Parathyroid adenoma (tissue), 2 donors: ENCODE measurements at regions not wholly inside any gene's neighbourhood (a gene's known extent, or its start where the extent isn't known, plus 50 kb on each side); places are given as distances from the start of the nearest gene placed in this dataset.

Source experiments
- H2AFZ ChIP-seq: fragments of 300-600 bp; sonication (generic); one replicate; pipeline ENCODE4 v1.7.0; 2017; ENCODE audit warnings: antibody characterized with exemption, mild to moderate bottlenecking
- H3K27ac ChIP-seq: fragments of 300-600 bp; sonication (generic); one replicate; pipeline ENCODE4 v1.7.0; 2017
- H3K27me3 ChIP-seq: fragments of 300-600 bp; sonication (generic); one replicate; pipeline ENCODE4 v1.7.0; 2017; ENCODE audit warnings: low read length; ENCODE audit not compliant: control insufficient read depth, insufficient read depth
- H3K36me3 ChIP-seq: fragments of 300-600 bp; sonication (generic); one replicate; pipeline ENCODE4 v1.7.0; 2017; ENCODE audit warnings: low read length; ENCODE audit not compliant: control insufficient read depth, insufficient read depth
- H3K4me1 ChIP-seq: fragments of 300-600 bp; sonication (generic); one replicate; pipeline ENCODE4 v1.7.0; 2017; ENCODE audit warnings: control low read depth
- H3K4me2 ChIP-seq: fragments of 300-600 bp; sonication (generic); one replicate; pipeline ENCODE4 v1.7.0; 2017; ENCODE audit warnings: low read length
- H3K4me3 ChIP-seq: fragments of 300-600 bp; sonication (generic); one replicate; pipeline ENCODE4 v1.7.0; 2017; ENCODE audit warnings: low read depth, low read length
- H3K79me2 ChIP-seq: fragments of 300-600 bp; sonication (generic); one replicate; pipeline ENCODE4 v1.7.0; 2017; ENCODE audit warnings: control low read depth
- H3K9ac ChIP-seq: fragments of 300-600 bp; sonication (generic); one replicate; pipeline ENCODE4 v1.7.0; 2017; ENCODE audit warnings: mild to moderate bottlenecking
- H3K9me3 ChIP-seq: fragments of 300-600 bp; sonication (generic); one replicate; pipeline ENCODE4 v1.7.0; 2017; ENCODE audit warnings: low read length; ENCODE audit not compliant: control insufficient read depth
- TF ChIP-seq, protein P1 (sequence below): fragments of 300-600 bp; sonication (generic); IDR thresholded peaks from one replicate; pipeline ENCODE4 v1.7.0; 2017; ENCODE audit warnings: antibody characterized with exemption, mild to moderate bottlenecking
- donor health status: primary hyperparathyroidism.

DNA sequence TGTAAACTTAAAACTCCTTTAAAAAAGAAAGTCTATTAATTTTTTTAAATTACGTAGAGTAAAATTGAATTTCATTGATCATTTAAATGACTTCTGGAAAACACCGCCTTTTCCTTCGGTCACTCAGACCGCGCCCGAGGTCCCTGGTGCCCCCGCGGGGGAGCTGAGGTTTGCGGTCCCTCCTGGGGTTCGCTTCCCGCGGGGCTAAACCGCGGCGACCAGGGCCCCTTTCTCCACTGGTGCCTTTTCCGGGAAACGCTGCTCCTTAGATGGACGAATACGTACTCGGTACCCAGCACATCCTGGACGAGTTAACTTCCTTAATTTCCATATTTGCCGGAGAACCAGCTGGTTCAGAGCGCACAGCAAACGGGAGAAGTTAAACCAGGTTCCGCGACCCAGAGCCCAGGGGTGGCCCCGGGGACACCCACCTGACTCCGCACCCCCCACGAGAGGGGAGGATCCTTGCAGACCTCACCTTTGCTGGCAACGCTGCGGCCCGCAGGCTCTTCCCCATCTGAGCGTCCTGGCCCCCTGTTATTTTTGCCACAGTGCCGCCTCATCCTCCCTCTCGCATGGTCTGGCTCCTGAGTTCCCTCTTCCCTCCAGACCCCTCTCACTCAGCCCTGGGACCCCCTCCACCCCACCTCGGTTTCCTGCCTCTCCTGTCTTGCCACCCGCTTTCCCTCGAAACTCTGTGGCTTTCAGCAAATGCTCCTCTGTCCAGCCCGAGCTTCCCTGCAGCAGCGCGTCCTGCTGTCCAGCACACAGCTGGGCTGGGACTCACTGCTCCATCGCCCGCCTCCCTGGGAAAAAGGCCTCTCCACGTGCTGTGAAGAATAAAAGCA lies 420.0 kb upstream of the MYT1L start:
- no peak overlapping the region for H2AFZ ChIP-seq
- no peaks in the 10 kb centered on the region for H3K9me3 ChIP-seq
- H3K9ac ChIP-seq: no peak overlapping the region
- H3K4me2 ChIP-seq: no peak overlapping the region
- TF ChIP-seq, protein P1, sequence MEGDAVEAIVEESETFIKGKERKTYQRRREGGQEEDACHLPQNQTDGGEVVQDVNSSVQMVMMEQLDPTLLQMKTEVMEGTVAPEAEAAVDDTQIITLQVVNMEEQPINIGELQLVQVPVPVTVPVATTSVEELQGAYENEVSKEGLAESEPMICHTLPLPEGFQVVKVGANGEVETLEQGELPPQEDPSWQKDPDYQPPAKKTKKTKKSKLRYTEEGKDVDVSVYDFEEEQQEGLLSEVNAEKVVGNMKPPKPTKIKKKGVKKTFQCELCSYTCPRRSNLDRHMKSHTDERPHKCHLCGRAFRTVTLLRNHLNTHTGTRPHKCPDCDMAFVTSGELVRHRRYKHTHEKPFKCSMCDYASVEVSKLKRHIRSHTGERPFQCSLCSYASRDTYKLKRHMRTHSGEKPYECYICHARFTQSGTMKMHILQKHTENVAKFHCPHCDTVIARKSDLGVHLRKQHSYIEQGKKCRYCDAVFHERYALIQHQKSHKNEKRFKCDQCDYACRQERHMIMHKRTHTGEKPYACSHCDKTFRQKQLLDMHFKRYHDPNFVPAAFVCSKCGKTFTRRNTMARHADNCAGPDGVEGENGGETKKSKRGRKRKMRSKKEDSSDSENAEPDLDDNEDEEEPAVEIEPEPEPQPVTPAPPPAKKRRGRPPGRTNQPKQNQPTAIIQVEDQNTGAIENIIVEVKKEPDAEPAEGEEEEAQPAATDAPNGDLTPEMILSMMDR: no peak
- no peaks in the 10 kb centered on the region for H3K79me2 ChIP-seq
- no peaks in the 10 kb centered on the region for H3K4me1 ChIP-seq
- H3K27me3 ChIP-seq: no peaks in the 10 kb centered on the region
- no peak overlapping the region for H3K27ac ChIP-seq
- H3K4me3 ChIP-seq: no peak overlapping the region
- H3K36me3 ChIP-seq: no peaks in the 10 kb centered on the region

DNA sequence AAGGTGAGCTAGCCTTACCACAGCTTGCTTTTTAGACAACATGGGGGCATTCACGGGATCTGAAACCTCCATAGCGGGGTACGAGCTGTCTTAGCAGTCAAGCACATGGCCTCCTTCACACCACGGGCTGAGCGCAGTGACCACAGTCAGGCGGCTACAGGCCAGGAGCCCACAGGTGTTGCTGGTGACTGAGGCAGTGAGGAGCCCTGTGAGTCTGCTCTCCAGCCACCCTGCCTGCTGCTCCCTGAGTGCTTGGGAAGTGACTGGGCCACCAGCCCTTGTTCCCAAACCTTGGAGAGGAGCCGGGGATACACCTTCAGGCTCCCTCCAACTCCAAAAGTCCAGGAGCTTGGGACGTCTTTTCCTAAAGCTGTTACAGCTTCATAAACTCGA lies 418.1 kb upstream of the MYT1L start:
- H3K27me3 ChIP-seq: no peaks in the 10 kb centered on the region
- no peaks in the 10 kb centered on the region for H3K79me2 ChIP-seq
- no peak overlapping the region for H2AFZ ChIP-seq
- H3K9ac ChIP-seq: no peak overlapping the region
- no peaks in the 10 kb centered on the region for H3K36me3 ChIP-seq
- H3K9me3 ChIP-seq: no peaks in the 10 kb centered on the region
- peaks cover 3% of the 10 kb centered on the region for H3K4me1 ChIP-seq
- no peak overlapping the region for H3K4me3 ChIP-seq
- H3K4me2 ChIP-seq: no peak overlapping the region
- H3K27ac ChIP-seq: no peak overlapping the region
- TF ChIP-seq, protein P1: no peak

DNA sequence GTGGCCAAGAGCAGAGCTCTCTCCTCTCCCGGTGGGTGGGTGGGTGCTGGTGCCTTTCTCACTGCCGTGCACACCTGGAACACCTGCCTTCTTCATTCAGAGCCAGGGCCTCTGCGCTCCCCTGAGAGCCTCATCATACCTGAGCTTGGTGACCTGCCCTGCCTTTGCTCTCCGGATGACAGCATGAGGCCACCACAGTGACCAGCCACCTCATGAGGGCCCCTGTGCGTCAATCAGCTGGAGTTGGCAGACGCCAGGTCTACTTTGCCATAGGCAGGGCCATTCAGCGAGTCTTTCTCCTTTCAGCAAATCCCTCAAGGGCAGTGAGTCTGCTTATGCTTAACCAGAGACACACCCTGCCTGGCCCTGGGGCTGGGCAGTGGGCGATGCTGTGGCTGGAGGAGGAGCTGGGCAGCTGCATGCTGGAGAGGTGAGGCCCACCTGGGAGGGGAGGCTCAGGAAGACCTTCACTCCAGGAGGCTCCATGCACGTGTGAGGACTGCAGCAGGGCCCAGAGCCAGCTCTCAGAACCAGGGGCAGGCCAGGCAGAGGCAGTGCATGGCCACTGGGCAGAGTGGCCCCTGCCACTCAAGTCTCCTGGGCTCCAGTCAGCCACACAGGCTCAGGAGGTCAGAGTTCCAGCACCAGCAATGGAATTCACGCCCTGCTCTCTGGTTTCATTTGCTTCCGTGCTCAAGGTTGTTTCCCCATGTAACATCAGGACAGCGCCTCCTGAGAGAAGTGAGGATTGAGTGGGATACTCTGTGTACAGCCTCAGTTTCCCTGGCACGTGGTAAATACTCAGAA lies 417.5 kb upstream of the MYT1L start:
- TF ChIP-seq, protein P1: no peak
- H3K4me3 ChIP-seq: no peak overlapping the region
- peaks cover 9% of the 10 kb centered on the region for H3K4me1 ChIP-seq
- no peaks in the 10 kb centered on the region for H3K79me2 ChIP-seq
- H3K9ac ChIP-seq: no peak overlapping the region
- H3K27ac ChIP-seq: no peak overlapping the region
- H3K9me3 ChIP-seq: no peaks in the 10 kb centered on the region
- H3K4me2 ChIP-seq: no peak overlapping the region
- H2AFZ ChIP-seq: no peak overlapping the region
- H3K36me3 ChIP-seq: no peaks in the 10 kb centered on the region
- H3K27me3 ChIP-seq: no peaks in the 10 kb centered on the region

DNA sequence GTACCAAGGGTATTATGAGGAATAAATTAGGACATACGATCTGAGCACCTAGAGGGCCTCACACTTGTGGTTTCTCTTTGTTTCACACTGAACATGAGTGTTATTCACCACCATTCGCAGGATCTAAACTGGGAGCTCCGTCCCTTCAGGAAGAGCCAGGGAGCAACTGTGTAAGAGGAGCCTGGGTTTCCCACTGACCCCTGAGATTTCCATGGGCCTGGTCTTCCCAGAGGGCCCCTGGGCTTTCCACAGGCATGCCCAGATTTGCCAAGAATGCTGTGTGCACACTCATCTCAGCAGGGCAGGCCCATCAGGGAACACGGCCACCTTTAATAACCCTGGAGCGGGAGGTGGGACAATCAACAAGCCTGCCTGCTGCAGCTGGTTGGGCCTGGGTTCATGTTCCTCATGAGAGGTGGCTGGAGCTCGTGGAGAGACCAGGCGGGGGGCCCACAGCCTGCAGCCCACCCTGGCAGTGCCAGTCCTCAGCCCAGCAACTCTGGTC lies 416.8 kb upstream of the MYT1L start:
- no peak overlapping the region for H3K4me2 ChIP-seq
- no peak overlapping the region for H2AFZ ChIP-seq
- TF ChIP-seq, protein P1: no peak
- H3K79me2 ChIP-seq: no peaks in the 10 kb centered on the region
- H3K9me3 ChIP-seq: no peaks in the 10 kb centered on the region
- no peak overlapping the region for H3K4me3 ChIP-seq
- peaks cover 13% of the 10 kb centered on the region for H3K4me1 ChIP-seq
- no peaks in the 10 kb centered on the region for H3K36me3 ChIP-seq
- no peak overlapping the region for H3K9ac ChIP-seq
- no peaks in the 10 kb centered on the region for H3K27me3 ChIP-seq
- no peak overlapping the region for H3K27ac ChIP-seq
